Neural progenitor cell (in vitro differentiated cells): ENCODE measurements at regions not wholly inside any gene's neighbourhood (a gene's known extent, or its start where the extent isn't known, plus 50 kb on each side); places are given as distances from the start of the nearest gene placed in this dataset.

Experiments used
- EZH2 ChIP-seq: fragments of 200-600 bp; sonication (generic); IDR thresholded peaks from 2 replicates; pipeline ENCODE4 v1.6.1; 2017; ENCODE audit warnings: antibody characterized with exemption, mild to moderate bottlenecking, moderate library complexity
- EZH2phosphoT487 ChIP-seq: fragments of 200-600 bp; sonication (generic); IDR thresholded peaks from 2 replicates; pipeline ENCODE4 v1.6.1; 2017; ENCODE audit warnings: antibody characterized with exemption
- TF ChIP-seq, protein P1 (sequence below): fragments of 200-600 bp; sonication (generic); IDR thresholded peaks from 2 replicates; pipeline ENCODE4 v1.5.1; 2017; ENCODE audit warnings: antibody characterized with exemption, mild to moderate bottlenecking

DNA sequence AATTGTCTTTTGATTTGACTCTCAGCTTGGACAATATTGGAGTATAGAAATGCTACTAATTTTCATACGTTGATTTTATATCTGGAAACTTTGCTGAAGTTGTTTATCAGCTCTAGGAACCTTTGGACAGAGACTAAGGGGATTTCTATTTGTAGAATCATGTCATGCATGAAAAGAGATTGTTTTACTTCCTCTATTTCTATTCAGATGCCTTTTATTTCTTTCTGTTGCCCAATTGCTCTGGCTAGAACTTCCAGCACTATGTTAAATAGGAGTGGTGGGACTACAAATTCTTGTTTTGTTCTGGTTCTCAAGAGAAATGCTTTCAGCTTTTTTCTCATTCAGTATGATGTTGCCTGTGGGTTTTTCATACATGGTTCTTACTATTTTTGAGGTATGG lies 112.8 kb upstream of the CDH12 start:
- TF ChIP-seq, protein P1, sequence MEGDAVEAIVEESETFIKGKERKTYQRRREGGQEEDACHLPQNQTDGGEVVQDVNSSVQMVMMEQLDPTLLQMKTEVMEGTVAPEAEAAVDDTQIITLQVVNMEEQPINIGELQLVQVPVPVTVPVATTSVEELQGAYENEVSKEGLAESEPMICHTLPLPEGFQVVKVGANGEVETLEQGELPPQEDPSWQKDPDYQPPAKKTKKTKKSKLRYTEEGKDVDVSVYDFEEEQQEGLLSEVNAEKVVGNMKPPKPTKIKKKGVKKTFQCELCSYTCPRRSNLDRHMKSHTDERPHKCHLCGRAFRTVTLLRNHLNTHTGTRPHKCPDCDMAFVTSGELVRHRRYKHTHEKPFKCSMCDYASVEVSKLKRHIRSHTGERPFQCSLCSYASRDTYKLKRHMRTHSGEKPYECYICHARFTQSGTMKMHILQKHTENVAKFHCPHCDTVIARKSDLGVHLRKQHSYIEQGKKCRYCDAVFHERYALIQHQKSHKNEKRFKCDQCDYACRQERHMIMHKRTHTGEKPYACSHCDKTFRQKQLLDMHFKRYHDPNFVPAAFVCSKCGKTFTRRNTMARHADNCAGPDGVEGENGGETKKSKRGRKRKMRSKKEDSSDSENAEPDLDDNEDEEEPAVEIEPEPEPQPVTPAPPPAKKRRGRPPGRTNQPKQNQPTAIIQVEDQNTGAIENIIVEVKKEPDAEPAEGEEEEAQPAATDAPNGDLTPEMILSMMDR = no peak
- TF ChIP-seq EZH2 = no peak
- TF ChIP-seq EZH2phosphoT487 = no peak
